Heart right ventricle (tissue), 16 donors: ENCODE measurements at regions not wholly inside any gene's neighbourhood (a gene's known extent, or its start where the extent isn't known, plus 50 kb on each side); places are given as distances from the start of the nearest gene placed in this dataset.

ENCODE experiments used
- ATAC-seq, 8 donors: fragments of 200-7000 bp; cut with Tn5 transposase; one replicate each; pipeline ENCODE4 v1.9.1; 2020; ENCODE audit warnings: mild to moderate bottlenecking in 8 of 8, moderate library complexity in 8 of 8, moderate number of reproducible peaks in 1 of 8
- DNase-seq, 2 donors: peaks; one replicate each; pipeline ENCODE4 v3.0.0-alpha.2; 2020
- H3K27ac ChIP-seq, 10 donors: fragments of 200-600 bp; sonication (generic) in 2 of 10; one replicate each; pipeline versions ENCODE4 v1.5.0 to v1.8.0; 2020 to 2022; ENCODE audit warnings: mild to moderate bottlenecking in 3 of 10
- H3K27me3 ChIP-seq, 7 donors: fragments of 200-600 bp; one replicate each; pipeline ENCODE4 v1.8.0; 2021 to 2022; ENCODE audit warnings: mild to moderate bottlenecking in 2 of 7
- H3K36me3 ChIP-seq, 9 donors: fragments of 200-600 bp; sonication (generic) in 1 of 9; one replicate each; pipeline versions ENCODE4 v1.5.0 to v1.8.0; 2020 to 2022; ENCODE audit warnings: mild to moderate bottlenecking in 2 of 9
- H3K4me1 ChIP-seq, 9 donors: fragments of 200-600 bp; sonication (generic) in 1 of 9; one replicate each; pipeline versions ENCODE4 v1.5.0 to v1.8.0; 2020 to 2022; ENCODE audit warnings: mild to moderate bottlenecking in 4 of 9
- H3K4me3 ChIP-seq, 10 donors: fragments of 200-600 bp; sonication (generic) in 2 of 10; one replicate each; pipeline versions ENCODE4 v1.5.0 to v1.8.0; 2020 to 2022; ENCODE audit warnings: mild to moderate bottlenecking in 7 of 10, moderate library complexity in 2 of 10
- H3K9me3 ChIP-seq, 11 donors: fragments of 200-600 bp in 10 of 11; sonication (generic) in 2 of 11; one replicate each; pipeline versions ENCODE4 v1.5.0 to v1.8.0; 2013 to 2022; ENCODE audit warnings: mild to moderate bottlenecking in 2 of 11, control low read depth in 1 of 11, moderate library complexity in 1 of 11
- WGBS, 2 donors: extraction: QIAGEN DNeasy Blood & Tissue Kit; methylation state at CpG; one replicate each; pipeline ENCODE4 v1.1.7; 2013; ENCODE audit warnings: inconsistent platforms in 1 of 2; 5-methylcytosine and 5-hydroxymethylcytosine counted together
- intact Hi-C, 10 donors: fragments of 100-400 bp; cut with DNase I; formaldehyde crosslinking; loops; one replicate each; pipeline versions ENCODE4 v1.11.1 to v1.14.2; 2022
- TF ChIP-seq, protein P1 (sequence below), 9 donors: fragments of 200-600 bp; sonication (generic) in 2 of 9; IDR thresholded peaks; one replicate each; pipeline versions ENCODE4 v1.5.0 to v1.8.0; 2021 to 2022; ENCODE audit warnings: antibody characterized with exemption in 9 of 9, mild to moderate bottlenecking in 5 of 9, moderate library complexity in 1 of 9
- donor health status: Arrhythmogenic right ventricular cardiomyopathy.
- donor health status: ischemic (EF 13 %, LVEDD 7.1; RV severe dilation, severe dysfunction).
- donor health status: healthy with polysubstance abuse.
- donor health status: DM: no; HTN: yes; CAD: no.
- donor health status: DM: no; HTN: no; CAD: no.
- donor health status: ischemic (EF 25% LVEDD 6.9; RV normal size, moderate dysfunction).
- donor health status: ischemic (EF 25% LVEDD 5.7; RV mildly dilated, moderate dysfunction).
- donor health status: healthy.
- donor health status: DM: yes; HTN: yes; CAD: no.
- donor health status: Ischemic cardiomyopathy.
- donor health status: ischemic (EF 35%, LVEDD 5.7; RV mildly dilated, moderate dysfunction).
- donor health status: nonischemic (EF 11% LVEDD 7.7; RV severe dilation, severe dysfunction).
- donor health status: DM: yes; HTN: yes; CAD: no.
- donor health status: PGD.
- donor health status: ischemic (EF 29% LVEDD 5.4; RV normal size, mild dysfunction).
- donor health status: nonischemic (EF 23%, LVEDD 6.1; RV moderate dilation, normal function).

DNA sequence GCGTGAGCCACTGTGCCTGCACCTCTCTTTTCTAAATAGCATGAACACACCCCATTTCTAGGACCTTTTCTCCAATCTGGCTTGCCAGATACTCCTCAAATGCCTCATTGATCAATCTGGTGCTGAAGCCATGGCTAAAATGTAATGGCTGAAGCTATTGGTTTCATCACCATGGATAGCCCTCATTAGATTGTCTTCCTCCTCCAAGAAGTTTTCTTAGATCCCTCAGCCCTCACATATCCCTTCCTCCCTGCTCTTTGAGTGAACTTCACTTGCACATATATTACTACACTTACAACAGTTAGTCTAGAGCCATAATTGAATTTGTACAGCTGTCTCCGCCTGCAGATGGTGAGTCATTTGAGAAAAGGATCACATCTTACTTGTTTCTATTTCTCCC lies 77.9 kb upstream of the TOX3 start:
- ATAC-seq (no peak), DNase-seq (no peak)
- H3K9me3 ChIP-seq = peaks cover 0 to 4% (median 0%) of the 10 kb centered on the region in 11 donors
- no peak overlapping the region for H3K4me3 ChIP-seq
- 84 to 91% methylated on average over 2 of the region's 2 CpGs for WGBS, 2 donors
- TF ChIP-seq, protein P1, sequence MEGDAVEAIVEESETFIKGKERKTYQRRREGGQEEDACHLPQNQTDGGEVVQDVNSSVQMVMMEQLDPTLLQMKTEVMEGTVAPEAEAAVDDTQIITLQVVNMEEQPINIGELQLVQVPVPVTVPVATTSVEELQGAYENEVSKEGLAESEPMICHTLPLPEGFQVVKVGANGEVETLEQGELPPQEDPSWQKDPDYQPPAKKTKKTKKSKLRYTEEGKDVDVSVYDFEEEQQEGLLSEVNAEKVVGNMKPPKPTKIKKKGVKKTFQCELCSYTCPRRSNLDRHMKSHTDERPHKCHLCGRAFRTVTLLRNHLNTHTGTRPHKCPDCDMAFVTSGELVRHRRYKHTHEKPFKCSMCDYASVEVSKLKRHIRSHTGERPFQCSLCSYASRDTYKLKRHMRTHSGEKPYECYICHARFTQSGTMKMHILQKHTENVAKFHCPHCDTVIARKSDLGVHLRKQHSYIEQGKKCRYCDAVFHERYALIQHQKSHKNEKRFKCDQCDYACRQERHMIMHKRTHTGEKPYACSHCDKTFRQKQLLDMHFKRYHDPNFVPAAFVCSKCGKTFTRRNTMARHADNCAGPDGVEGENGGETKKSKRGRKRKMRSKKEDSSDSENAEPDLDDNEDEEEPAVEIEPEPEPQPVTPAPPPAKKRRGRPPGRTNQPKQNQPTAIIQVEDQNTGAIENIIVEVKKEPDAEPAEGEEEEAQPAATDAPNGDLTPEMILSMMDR (IDR thresholded peaks at IDR 0.05) = no peak
- peaks cover 0 to 12% (median 0%) of the 10 kb centered on the region in 7 donors for H3K27me3 ChIP-seq
- no peaks in the 10 kb centered on the region for H3K36me3 ChIP-seq
- H3K4me1 ChIP-seq = no peaks in the 10 kb centered on the region
- intact Hi-C loops = no loop called here
- no peak overlapping the region for H3K27ac ChIP-seq

DNA sequence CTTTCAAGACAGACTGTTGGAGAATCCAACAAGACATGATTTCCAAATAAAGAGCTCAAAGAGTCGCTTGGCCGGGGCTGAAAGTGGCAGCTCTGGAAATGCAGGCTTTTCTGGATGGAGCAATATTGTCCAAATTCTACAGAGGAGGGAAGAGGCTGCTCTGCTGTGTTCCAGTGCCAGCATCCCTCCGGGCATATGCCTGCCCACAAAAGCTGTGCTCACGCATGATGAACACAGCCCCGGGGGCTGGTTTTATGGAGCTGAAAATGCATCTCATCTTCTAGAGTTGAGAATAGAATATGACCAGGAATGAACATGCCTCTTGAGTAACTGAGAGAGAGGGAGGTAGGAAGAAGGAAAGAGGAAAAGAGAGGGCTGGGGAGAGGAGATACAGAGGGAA lies 74.7 kb upstream of the TOX3 start:
- peaks cover 0 to 12% (median 0%) of the 10 kb centered on the region in 7 donors for H3K27me3 ChIP-seq
- ATAC-seq = no peak
- peaks cover 0 to 7% (median 0%) of the 10 kb centered on the region in 11 donors for H3K9me3 ChIP-seq
- WGBS, 2 donors = 91 to 93% methylated on average over 5 of the region's 5 CpGs
- intact Hi-C loops = loop anchor here in 1 of 10 donors (2.0 kb wide), 1 partner anchor 49 kb away; no protein-coding TSS in a partner anchor
- no peak overlapping the region for H3K4me3 ChIP-seq
- DNase-seq = no peak
- TF ChIP-seq, protein P1 (IDR thresholded peaks at IDR 0.05) = no peak
- no peaks in the 10 kb centered on the region for H3K4me1 ChIP-seq
- H3K27ac ChIP-seq = no peak overlapping the region
- no peaks in the 10 kb centered on the region for H3K36me3 ChIP-seq

DNA sequence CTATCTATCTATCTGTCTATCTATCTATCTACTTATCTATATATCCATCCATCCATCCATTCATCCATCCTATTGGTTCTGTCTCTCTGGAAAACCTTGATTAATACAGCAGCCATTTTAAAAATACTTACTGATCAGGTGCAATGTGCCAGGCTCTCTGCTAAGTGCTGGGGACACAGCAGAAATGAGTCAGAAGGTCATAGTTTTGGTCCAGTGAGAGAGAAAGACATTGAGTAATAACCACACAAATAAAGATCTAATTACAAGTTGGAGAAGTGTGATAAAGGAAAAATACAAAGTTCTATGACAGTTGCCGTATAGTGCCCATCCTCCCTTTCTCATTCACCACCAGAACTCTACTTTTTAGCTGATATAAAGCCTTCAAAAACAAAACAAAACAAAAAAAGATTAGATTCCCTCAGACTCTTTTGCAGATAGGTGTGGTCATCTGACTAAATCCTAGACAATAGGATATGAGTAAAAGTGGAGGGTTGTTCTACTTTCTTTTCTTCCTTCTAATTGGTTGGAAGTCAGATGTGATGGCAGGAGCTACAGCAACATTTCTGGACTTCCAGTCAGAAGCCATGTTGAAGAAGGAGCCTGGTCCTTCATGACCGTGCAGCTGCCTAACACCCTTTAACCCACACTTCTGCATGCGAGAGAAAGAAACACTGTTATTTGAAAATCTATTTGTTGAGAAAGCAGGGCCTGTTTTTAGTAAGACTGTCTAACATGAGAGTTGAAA lies 72.0 kb upstream of the TOX3 start:
- Histone ChIP-seq H3K4me3 (no peak overlapping the region), H3K36me3 (no peaks in the 10 kb centered on the region), H3K9me3 (peaks cover 0 to 7% (median 0%) of the 10 kb centered on the region in 11 donors), H3K27me3 (peaks cover 0 to 4% (median 0%) of the 10 kb centered on the region in 7 donors), H3K27ac (no peak overlapping the region), H3K4me1 (no peaks in the 10 kb centered on the region)
- TF ChIP-seq, protein P1 (IDR thresholded peaks at IDR 0.05) = no peak
- WGBS, 2 donors = 72 to 79% methylated on average over 3 of the region's 3 CpGs
- ATAC-seq (no peak), DNase-seq (no peak)
- intact Hi-C loops = loop anchor here in 1 of 10 donors (10.0 kb wide), 1 partner anchor 56 kb away; no protein-coding TSS in a partner anchor

DNA sequence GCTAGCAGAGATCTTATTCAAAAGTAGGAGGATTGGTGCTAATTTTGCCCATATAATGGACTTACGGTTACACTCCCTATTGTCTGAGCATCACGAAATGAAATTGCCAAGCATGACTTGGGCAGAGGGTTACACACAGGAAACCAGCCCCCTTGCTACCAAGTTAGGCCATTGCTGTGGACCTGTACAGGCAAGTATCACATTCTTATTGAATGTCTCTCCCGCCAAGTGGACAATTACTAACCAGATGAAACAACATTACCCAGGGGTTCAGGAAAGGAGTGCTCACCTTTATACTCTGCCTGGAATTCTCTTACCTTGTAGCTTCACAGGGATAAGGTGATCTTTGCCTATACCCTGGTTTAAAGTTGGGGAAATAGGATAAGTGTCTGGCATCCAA lies 70.6 kb upstream of the TOX3 start:
- DNase-seq = no peak
- ATAC-seq = no peak
- Histone ChIP-seq H3K27ac (no peak overlapping the region), H3K9me3 (peaks cover 0 to 13% (median 0%) of the 10 kb centered on the region in 11 donors), H3K4me3 (no peak overlapping the region), H3K4me1 (no peaks in the 10 kb centered on the region), H3K27me3 (no peaks in the 10 kb centered on the region), H3K36me3 (no peaks in the 10 kb centered on the region)
- WGBS, 2 donors = 59 to 64% methylated on average over 3 of the region's 3 CpGs
- intact Hi-C loops = loop anchor here in 1 of 10 donors (10.0 kb wide), 1 partner anchor 57 kb away; no protein-coding TSS in a partner anchor
- TF ChIP-seq, protein P1 (IDR thresholded peaks at IDR 0.05) = no peak
